H9 (cell line): ENCODE measurements at regions not wholly inside any gene's neighbourhood (a gene's known extent, or its start where the extent isn't known, plus 50 kb on each side); places are given as distances from the start of the nearest gene placed in this dataset.

Source experiments
- DNase-seq: peaks from one replicate; pipeline ENCODE4 v3.0.0-alpha.2; 2017
- H2AFZ ChIP-seq: one replicate; pipeline ENCODE4 v1.6.1; 2013; ENCODE audit warnings: mild to moderate bottlenecking, low read length, control low read depth, moderate library complexity
- H2AK5ac ChIP-seq: 2 replicates; pipeline ENCODE4 v1.6.1; 2013; ENCODE audit warnings: low read length, control low read depth, mixed read lengths; ENCODE audit not compliant: insufficient read length
- H2BK120ac ChIP-seq: one replicate; pipeline ENCODE4 v1.6.1; 2013; ENCODE audit warnings: low read depth, mild to moderate bottlenecking, low read length, control low read depth, inconsistent platforms; ENCODE audit not compliant: poor library complexity, severe bottlenecking
- H2BK12ac ChIP-seq: 2 replicates; pipeline ENCODE4 v1.6.1; 2013; ENCODE audit warnings: low read length, control low read depth, mixed read lengths, low read depth; ENCODE audit not compliant: insufficient read length
- H2BK15ac ChIP-seq: 2 replicates; pipeline ENCODE4 v1.6.1; 2013; ENCODE audit warnings: low read depth, low read length, control low read depth
- H2BK20ac ChIP-seq: one replicate; pipeline ENCODE4 v1.6.1; 2013; ENCODE audit warnings: low read depth, mild to moderate bottlenecking, low read length, control low read depth, inconsistent platforms; ENCODE audit not compliant: poor library complexity, severe bottlenecking
- H2BK5ac ChIP-seq: 2 replicates; pipeline ENCODE4 v1.6.1; 2013; ENCODE audit warnings: low read length, control low read depth, mixed read lengths; ENCODE audit not compliant: insufficient read length
- H3K14ac ChIP-seq: 2 replicates; pipeline ENCODE4 v1.6.1; 2013; ENCODE audit warnings: low read length, control low read depth; ENCODE audit not compliant: insufficient read depth
- H3K18ac ChIP-seq: 2 replicates; pipeline ENCODE4 v1.6.1; 2013; ENCODE audit warnings: low read depth, mild to moderate bottlenecking, mixed read lengths, low read length, control low read depth; ENCODE audit not compliant: insufficient read length
- H3K23ac ChIP-seq: 2 replicates; pipeline ENCODE4 v1.6.1; 2013; ENCODE audit warnings: low read length, control low read depth, mixed read lengths, low read depth; ENCODE audit not compliant: insufficient read length
- H3K23me2 ChIP-seq: 2 replicates; pipeline ENCODE4 v1.6.1; 2013; ENCODE audit warnings: low read depth, mild to moderate bottlenecking, mixed read lengths, low read length, control low read depth; ENCODE audit not compliant: insufficient read length, poor library complexity, severe bottlenecking
- H3K27ac ChIP-seq: 2 replicates; pipeline ENCODE4 v1.5.1; 2013; ENCODE audit warnings: low read length, control low read depth, mixed read lengths, low read depth; ENCODE audit not compliant: insufficient read length
- H3K27me3 ChIP-seq: 2 replicates; pipeline ENCODE4 v1.6.1; 2013; ENCODE audit warnings: low read length, control low read depth, inconsistent platforms; ENCODE audit not compliant: insufficient read depth
- H3K4ac ChIP-seq: 2 replicates; pipeline ENCODE4 v1.6.1; 2013; ENCODE audit warnings: low read depth, mild to moderate bottlenecking, control low read depth, inconsistent platforms, low read length, moderate library complexity
- H3K4me1 ChIP-seq: 2 replicates; pipeline ENCODE4 v1.6.1; 2013; ENCODE audit warnings: low read length, control low read depth, inconsistent platforms; ENCODE audit not compliant: insufficient read depth
- H3K4me2 ChIP-seq: 2 replicates; pipeline ENCODE4 v1.6.1; 2013; ENCODE audit warnings: low read length, control low read depth, mixed read lengths; ENCODE audit not compliant: insufficient read length, insufficient read depth
- H3K56ac ChIP-seq: 2 replicates; pipeline ENCODE4 v1.6.1; 2013; ENCODE audit warnings: low read depth, mild to moderate bottlenecking, mixed read lengths, low read length, control low read depth; ENCODE audit not compliant: insufficient read length
- H3K79me1 ChIP-seq: 2 replicates; pipeline ENCODE4 v1.6.1; 2013; ENCODE audit warnings: low read depth, mild to moderate bottlenecking, moderate library complexity, low read length, control low read depth, inconsistent platforms; ENCODE audit not compliant: insufficient read depth, poor library complexity, severe bottlenecking
- H3K79me2 ChIP-seq: 2 replicates; pipeline ENCODE4 v1.6.1; 2013; ENCODE audit warnings: low read length, control low read depth, inconsistent platforms; ENCODE audit not compliant: insufficient read depth
- H3K9ac ChIP-seq: 2 replicates; pipeline ENCODE4 v1.6.1; 2013; ENCODE audit warnings: low read length, control low read depth, mixed read lengths; ENCODE audit not compliant: insufficient read length; ENCODE audit errors: extremely low read depth
- H3K9me3 ChIP-seq: one replicate; pipeline ENCODE4 v1.6.1; 2013; ENCODE audit warnings: low read depth, low read length, inconsistent platforms; ENCODE audit not compliant: control insufficient read depth
- H3T11ph ChIP-seq: one replicate; pipeline ENCODE4 v1.6.1; 2013; ENCODE audit warnings: mild to moderate bottlenecking, low read length, control low read depth, inconsistent platforms
- H4K20me1 ChIP-seq: one replicate; pipeline ENCODE4 v1.6.1; 2013; ENCODE audit not compliant: control insufficient read depth, insufficient read length, insufficient read depth
- H4K5ac ChIP-seq: 2 replicates; pipeline ENCODE4 v1.6.1; 2013; ENCODE audit warnings: low read depth, mild to moderate bottlenecking, mixed read lengths, low read length, control low read depth; ENCODE audit not compliant: insufficient read length
- H4K8ac ChIP-seq: replicated peaks from 2 replicates; pipeline ENCODE4 v1.6.1; 2013; ENCODE audit warnings: low read length, control low read depth, mixed read lengths, low read depth; ENCODE audit not compliant: insufficient read length
- H4K91ac ChIP-seq: 2 replicates; pipeline ENCODE4 v1.6.1; 2013; ENCODE audit warnings: low read depth, mild to moderate bottlenecking, moderate library complexity, mixed read lengths, low read length, control low read depth; ENCODE audit not compliant: insufficient read length
- H3K27ac Mint-ChIP-seq, 3 experiments: 2 replicates in 2 of 3; 3 replicates in 1 of 3; pipeline ENCODE4 v1.8.0; 2020 to 2021; ENCODE audit warnings: mixed read lengths in 3 of 3, mild to moderate bottlenecking in 1 of 3, moderate library complexity in 1 of 3
- H3K27me3 Mint-ChIP-seq: 2 replicates; pipeline ENCODE4 v1.8.0; 2021; ENCODE audit warnings: low read depth, mild to moderate bottlenecking, moderate library complexity, mixed read lengths
- H3K36me3 Mint-ChIP-seq, 3 experiments: 2 replicates in 2 of 3; 3 replicates in 1 of 3; pipeline ENCODE4 v1.8.0; 2020 to 2021; ENCODE audit warnings: low read depth in 3 of 3, mixed read lengths in 3 of 3; ENCODE audit not compliant: insufficient read depth in 1 of 3
- H3K4me1 Mint-ChIP-seq, 2 experiments: 2 replicates each; pipeline ENCODE4 v1.8.0; 2020; ENCODE audit warnings: mixed read lengths in 2 of 2
- H3K4me3 Mint-ChIP-seq, 2 experiments: 2 replicates in 1 of 2; 3 replicates in 1 of 2; pipeline ENCODE4 v1.8.0; 2020 to 2021; ENCODE audit warnings: mild to moderate bottlenecking in 2 of 2, mixed read lengths in 2 of 2, moderate library complexity in 1 of 2
- H3K9me3 Mint-ChIP-seq, 2 experiments: 2 replicates in 1 of 2; 3 replicates in 1 of 2; pipeline ENCODE4 v1.8.0; 2020; ENCODE audit warnings: mild to moderate bottlenecking in 2 of 2, mixed read lengths in 2 of 2, moderate library complexity in 1 of 2
- WGBS: extraction: QIAGEN DNeasy Blood & Tissue Kit; methylation state at CpG from one replicate; pipeline ENCODE4 v1.1.7; 2013; ENCODE audit warnings: missing lambda C conversion rate, low lambda C conversion rate, mixed read lengths; ENCODE audit not compliant: insufficient read length; ENCODE audit errors: extremely low coverage; 5-methylcytosine and 5-hydroxymethylcytosine counted together
- TF ChIP-seq, protein P1 (sequence below): fragments of 200-600 bp; sonication (generic); conservative IDR thresholded peaks from 3 replicates; pipeline ENCODE4 v1.8.0; 2021; ENCODE audit warnings: antibody characterized with exemption, mild to moderate bottlenecking

DNA sequence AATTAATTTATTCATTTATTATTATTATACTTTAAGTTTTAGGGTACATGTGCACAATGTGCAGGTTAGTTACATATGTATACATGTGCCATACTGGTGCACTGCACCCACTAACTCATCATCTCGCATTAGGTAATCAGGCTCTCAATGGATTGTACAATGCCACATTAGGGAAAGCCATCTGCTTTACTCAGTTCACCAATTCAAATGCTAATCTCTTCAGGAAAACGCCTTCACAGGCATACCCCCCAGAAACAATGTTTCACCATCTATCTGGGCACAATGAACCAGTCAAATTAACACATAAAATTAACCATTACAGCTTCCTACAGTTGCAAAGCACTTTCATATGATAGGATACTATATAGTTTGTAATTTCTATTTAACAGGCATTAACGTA, 84.8 kb upstream of the DNAJC10 start:
- Histone ChIP-seq H2BK20ac (no peak overlapping the region), H3K9me3 (no peaks in the 10 kb centered on the region), H3K23ac (no peak overlapping the region), H2BK15ac (no peak overlapping the region), H4K5ac (no peak overlapping the region), H2AFZ (no peak overlapping the region), H4K20me1 (no peaks in the 10 kb centered on the region), H3K14ac (no peak overlapping the region), H2BK5ac (no peak overlapping the region), H3K79me2 (no peaks in the 10 kb centered on the region), H3K27ac (no peak overlapping the region), H4K8ac (no peak overlapping the region), H3K4me1 (peaks cover 6% of the 10 kb centered on the region; the same call in 1 of the 2 replicates), H3K23me2 (no peaks in the 10 kb centered on the region), H2AK5ac (no peak overlapping the region), H3K56ac (no peak overlapping the region), H2BK120ac (no peak overlapping the region), H3K18ac (no peak overlapping the region), H3K4me2 (no peak overlapping the region), H3K9ac (no peak overlapping the region), H3K79me1 (no peaks in the 10 kb centered on the region), H3K4ac (no peak overlapping the region), H4K91ac (no peak overlapping the region), H3T11ph (no peak overlapping the region), H3K27me3 (no peaks in the 10 kb centered on the region), H2BK12ac (no peak overlapping the region)
- TF ChIP-seq, protein P1, sequence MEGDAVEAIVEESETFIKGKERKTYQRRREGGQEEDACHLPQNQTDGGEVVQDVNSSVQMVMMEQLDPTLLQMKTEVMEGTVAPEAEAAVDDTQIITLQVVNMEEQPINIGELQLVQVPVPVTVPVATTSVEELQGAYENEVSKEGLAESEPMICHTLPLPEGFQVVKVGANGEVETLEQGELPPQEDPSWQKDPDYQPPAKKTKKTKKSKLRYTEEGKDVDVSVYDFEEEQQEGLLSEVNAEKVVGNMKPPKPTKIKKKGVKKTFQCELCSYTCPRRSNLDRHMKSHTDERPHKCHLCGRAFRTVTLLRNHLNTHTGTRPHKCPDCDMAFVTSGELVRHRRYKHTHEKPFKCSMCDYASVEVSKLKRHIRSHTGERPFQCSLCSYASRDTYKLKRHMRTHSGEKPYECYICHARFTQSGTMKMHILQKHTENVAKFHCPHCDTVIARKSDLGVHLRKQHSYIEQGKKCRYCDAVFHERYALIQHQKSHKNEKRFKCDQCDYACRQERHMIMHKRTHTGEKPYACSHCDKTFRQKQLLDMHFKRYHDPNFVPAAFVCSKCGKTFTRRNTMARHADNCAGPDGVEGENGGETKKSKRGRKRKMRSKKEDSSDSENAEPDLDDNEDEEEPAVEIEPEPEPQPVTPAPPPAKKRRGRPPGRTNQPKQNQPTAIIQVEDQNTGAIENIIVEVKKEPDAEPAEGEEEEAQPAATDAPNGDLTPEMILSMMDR = no peak
- Mint-ChIP-seq H3K36me3 (no peaks in the 10 kb centered on the region), H3K4me1 (peaks cover 20 to 51% of the 10 kb centered on the region in 2 experiments), H3K27me3 (no peaks in the 10 kb centered on the region), H3K9me3 (no peaks in the 10 kb centered on the region), H3K4me3 (no peak overlapping the region), H3K27ac (no peak overlapping the region)
- no peak for DNase-seq
- no CpG with 5 or more reads among the region's 3 CpGs for WGBS
